WTC11 (cell line): ENCODE measurements at regions not wholly inside any gene's neighbourhood (a gene's known extent, or its start where the extent isn't known, plus 50 kb on each side); places are given as distances from the start of the nearest gene placed in this dataset.

Experiments used
- ATAC-seq: fragments of 200-7000 bp; cut with Tn5 transposase; 2 replicates; pipeline ENCODE4 v1.10.0; 2021; ENCODE audit warnings: mild to moderate bottlenecking, moderate library complexity
- CTCF ChIA-PET: fragments of 300-600 bp; sonication (Branson Sonifier 250); formaldehyde crosslinking; loops from one replicate; lab custom pipeline; 2021; ENCODE audit warnings: antibody characterized with exemption; lab: Charles Lee
- POLR2A ChIA-PET: fragments of 350-600 bp; sonication (Branson Sonifier 250); formaldehyde crosslinking; loops from one replicate; lab custom pipeline; 2021; ENCODE audit warnings: antibody characterized with exemption; lab: Charles Lee
- DNase-seq: peaks from one replicate; pipeline ENCODE4 v3.0.0; 2021; ENCODE audit warnings: low spot score
- H3K27ac Mint-ChIP-seq: 2 replicates; pipeline ENCODE4 v1.8.0; 2021; ENCODE audit warnings: mixed read lengths
- H3K27me3 Mint-ChIP-seq: 2 replicates; pipeline ENCODE4 v1.8.0; 2021; ENCODE audit warnings: low read depth, mild to moderate bottlenecking, moderate library complexity, mixed read lengths
- H3K36me3 Mint-ChIP-seq: 2 replicates; pipeline ENCODE4 v1.8.0; 2021; ENCODE audit warnings: mixed read lengths
- H3K4me1 Mint-ChIP-seq: 2 replicates; pipeline ENCODE4 v1.8.0; 2022; ENCODE audit warnings: mixed read lengths
- H3K4me3 Mint-ChIP-seq: 2 replicates; pipeline ENCODE4 v1.8.0; 2021; ENCODE audit warnings: mild to moderate bottlenecking, moderate library complexity, mixed read lengths
- H3K9me3 Mint-ChIP-seq: 2 replicates; pipeline ENCODE4 v1.8.0; 2021; ENCODE audit warnings: mixed read lengths
- AFF4 ChIP-seq: sonication (generic); formaldehyde crosslinking; IDR thresholded peaks from 2 replicates; pipeline ENCODE4 v1.8.1; 2023; ENCODE audit warnings: mild to moderate bottlenecking, missing genetic modification reagents, borderline replicate concordance
- ATF1 ChIP-seq: sonication (generic); formaldehyde crosslinking; IDR thresholded peaks from 2 replicates; pipeline ENCODE4 v1.8.1; 2023; ENCODE audit warnings: mild to moderate bottlenecking, moderate library complexity, missing genetic modification reagents
- E2F1 ChIP-seq: sonication (generic); formaldehyde crosslinking; IDR thresholded peaks from 2 replicates; pipeline ENCODE4 v1.8.0; 2022; ENCODE audit warnings: mild to moderate bottlenecking, missing genetic modification reagents
- ELF4 ChIP-seq: sonication (generic); formaldehyde crosslinking; IDR thresholded peaks from 2 replicates; pipeline ENCODE4 v1.8.1; 2022; ENCODE audit warnings: low read depth, mild to moderate bottlenecking, moderate library complexity, missing genetic modification reagents
- GABPB1 ChIP-seq: sonication (generic); formaldehyde crosslinking; IDR thresholded peaks from 2 replicates; pipeline ENCODE4 v1.8.1; 2023; ENCODE audit warnings: mild to moderate bottlenecking, missing genetic modification reagents
- NFE2L1 ChIP-seq: sonication (generic); formaldehyde crosslinking; IDR thresholded peaks from 2 replicates; pipeline ENCODE4 v1.8.1; 2023; ENCODE audit warnings: missing genetic modification reagents
- PRDM15 ChIP-seq: sonication (generic); formaldehyde crosslinking; IDR thresholded peaks from 2 replicates; pipeline ENCODE4 v1.8.0; 2022; ENCODE audit warnings: missing genetic modification reagents
- RELA ChIP-seq: sonication (generic); formaldehyde crosslinking; IDR thresholded peaks from 2 replicates; pipeline ENCODE4 v1.8.1; 2022; ENCODE audit warnings: missing genetic modification reagents, mild to moderate bottlenecking, borderline replicate concordance
- SMAD3 ChIP-seq: sonication (generic); formaldehyde crosslinking; IDR thresholded peaks from 2 replicates; pipeline ENCODE4 v1.8.0; 2022; ENCODE audit warnings: missing genetic modification reagents, mild to moderate bottlenecking, borderline replicate concordance
- SOX15 ChIP-seq: fragments of 250-450 bp; sonication (Bioruptor Pico); IDR thresholded peaks from 2 replicates; pipeline ENCODE4 v1.9.0; 2021; ENCODE audit warnings: mild to moderate bottlenecking
- SP1 ChIP-seq: sonication (generic); formaldehyde crosslinking; conservative IDR thresholded peaks from 2 replicates; pipeline ENCODE4 v1.8.1; 2022; ENCODE audit warnings: missing genetic modification reagents
- USF1 ChIP-seq: sonication (generic); formaldehyde crosslinking; IDR thresholded peaks from 2 replicates; pipeline ENCODE4 v1.8.0; 2022; ENCODE audit warnings: mild to moderate bottlenecking, missing genetic modification reagents
- ZNF121 ChIP-seq: sonication (generic); formaldehyde crosslinking; IDR thresholded peaks from 2 replicates; pipeline ENCODE4 v1.8.0; 2023; ENCODE audit warnings: missing genetic modification reagents
- ZNF281 ChIP-seq: sonication (generic); formaldehyde crosslinking; IDR thresholded peaks from 2 replicates; pipeline ENCODE4 v1.8.0; 2023; ENCODE audit warnings: mild to moderate bottlenecking, missing genetic modification reagents
- ZNF317 ChIP-seq: sonication (generic); formaldehyde crosslinking; IDR thresholded peaks from 2 replicates; pipeline ENCODE4 v1.8.1; 2023; ENCODE audit warnings: low read depth, mild to moderate bottlenecking, moderate library complexity, missing genetic modification reagents, borderline replicate concordance

- TF ChIP-seq E2F1 (CRISPR knock-in tag) = no peak
- no peak for TF ChIP-seq SMAD3 (CRISPR knock-in tag)
- TF ChIP-seq SOX15 (CRISPR knock-in tag) = no peak
Measured at GRCh38 chr5:26054594-26054993, 983.8 kb downstream of the CDH9 start (continued).

GRCh38 chr5:26034813-26035212 is 1003.6 kb downstream of the CDH9 start:
- Mint-ChIP-seq H3K9me3 (peaks cover 11% of the 10 kb centered on the region), H3K4me1 (no peaks in the 10 kb centered on the region), H3K27me3 (no peaks in the 10 kb centered on the region; the same call in 1 of the 2 replicates), H3K4me3 (no peak overlapping the region), H3K36me3 (no peaks in the 10 kb centered on the region), H3K27ac (no peak overlapping the region)
- DNase-seq (no peak), ATAC-seq (no peak)
- POLR2A ChIA-PET = no interaction called here
- no peak for TF ChIP-seq ZNF281 (CRISPR knock-in tag)
- CTCF ChIA-PET = no interaction called here

- POLR2A ChIA-PET = no interaction called here
- H3K9me3 Mint-ChIP-seq = peaks cover 7% of the 10 kb centered on the region; the same call in 1 of the 2 replicates
- no peaks in the 10 kb centered on the region for H3K27me3 Mint-ChIP-seq
- CTCF ChIA-PET = interaction anchor here (1.2 kb wide), 1 partner anchor 8 kb away, joined by 3 read pairs; no protein-coding TSS in a partner anchor
- no peak overlapping the region for H3K4me3 Mint-ChIP-seq
- no peak overlapping the region for H3K27ac Mint-ChIP-seq
- DNase-seq (no peak), ATAC-seq (no peak)
- TF ChIP-seq SOX15 (CRISPR knock-in tag) (no peak), ELF4 (CRISPR knock-in tag) (no peak), GABPB1 (CRISPR knock-in tag) (no peak), ZNF317 (no peak), USF1 (CRISPR knock-in tag) (no peak), RELA (CRISPR knock-in tag) (no peak), E2F1 (CRISPR knock-in tag) (no peak), ATF1 (CRISPR knock-in tag) (no peak), SMAD3 (CRISPR knock-in tag) (no peak), NFE2L1 (CRISPR knock-in tag) (no peak), SP1 (CRISPR knock-in tag) (no peak), ZNF121 (CRISPR knock-in tag) (no peak), PRDM15 (CRISPR knock-in tag) (no peak), AFF4 (CRISPR knock-in tag) (no peak)
- no peaks in the 10 kb centered on the region for H3K4me1 Mint-ChIP-seq
- H3K36me3 Mint-ChIP-seq = no peaks in the 10 kb centered on the region
Measured at GRCh38 chr5:26031481-26031880, 1006.9 kb downstream of the CDH9 start.
